Pancreas (tissue), 10 donors: ENCODE measurements at regions not wholly inside any gene's neighbourhood (a gene's known extent, or its start where the extent isn't known, plus 50 kb on each side); places are given as distances from the start of the nearest gene placed in this dataset.

Source experiments
- ATAC-seq, 4 donors: fragments of 200-7000 bp; cut with Tn5 transposase; one replicate each; pipeline versions ENCODE4 v1.8.0 to v1.9.1; 2020; ENCODE audit warnings: mild to moderate bottlenecking in 4 of 4, moderate library complexity in 4 of 4
- DNase-seq, 6 donors: peaks; one replicate each; pipeline ENCODE4 v3.0.0-alpha.2; 2020
- FAIRE-seq: peaks from 2 replicates; lab custom pipeline; 2012; peaks lifted over from hg19 to GRCh38; lab: Jason Lieb, UNC
- H3K27ac ChIP-seq, 4 donors: fragments of 200-600 bp; sonication (generic); 1 replicate in 3 of 4; 2 replicates in 1 of 4; pipeline versions ENCODE4 v1.5.0 to v1.8.0; 2020
- H3K27me3 ChIP-seq, 4 donors: fragments of 200-600 bp; one replicate each; pipeline ENCODE4 v1.8.0; 2021
- H3K36me3 ChIP-seq, 3 donors: fragments of 200-600 bp; sonication (generic) in 1 of 3; one replicate each; pipeline versions ENCODE4 v1.5.0 to v1.8.0; 2020 to 2021
- H3K4me1 ChIP-seq, 3 donors: fragments of 200-600 bp; one replicate each; pipeline ENCODE4 v1.8.0; 2021
- H3K4me3 ChIP-seq, 4 donors: fragments of 200-600 bp; sonication (generic) in 2 of 4; one replicate each; pipeline versions ENCODE4 v1.5.0 to v1.8.0; 2020 to 2021
- H3K9me3 ChIP-seq, 4 donors: fragments of 200-600 bp; one replicate each; pipeline ENCODE4 v1.8.0; 2021
- CTCF ChIP-seq, 4 donors: fragments of 200-600 bp; sonication (generic) in 3 of 4; IDR thresholded peaks; one replicate each; pipeline versions ENCODE4 v1.5.0 to v1.8.0; 2021; ENCODE audit warnings: antibody characterized with exemption in 4 of 4
- WGBS, 2 donors: extraction: QIAGEN DNeasy Blood & Tissue Kit; methylation state at CpG; one replicate each; pipeline ENCODE4 v1.1.7; 2013; 5-methylcytosine and 5-hydroxymethylcytosine counted together
- intact Hi-C, 3 donors: fragments of 100-400 bp; cut with DNase I; formaldehyde crosslinking; loops; one replicate each; pipeline versions ENCODE4 v1.11.1 to v1.14.2; 2022
- donor health status: healthy with polysubstance abuse.
- donor health status: DM: no; HTN: no; CAD: no; lungs with moderate emphysema.
- donor health status: DM: no; HTN: no; CAD: no.
- donor health status: control.
- donor health status: control.
- donor health status: Bipolar disorder and iron deficiency.
- donor health status: DM: yes; HTN: yes; CAD: no.
- donor health status: DM: no; HTN: no; CAD: no.
- donor health status: DM: no; HTN: no; CAD: no.
- donor health status: DM: yes; HTN: yes; CAD: no.

DNA sequence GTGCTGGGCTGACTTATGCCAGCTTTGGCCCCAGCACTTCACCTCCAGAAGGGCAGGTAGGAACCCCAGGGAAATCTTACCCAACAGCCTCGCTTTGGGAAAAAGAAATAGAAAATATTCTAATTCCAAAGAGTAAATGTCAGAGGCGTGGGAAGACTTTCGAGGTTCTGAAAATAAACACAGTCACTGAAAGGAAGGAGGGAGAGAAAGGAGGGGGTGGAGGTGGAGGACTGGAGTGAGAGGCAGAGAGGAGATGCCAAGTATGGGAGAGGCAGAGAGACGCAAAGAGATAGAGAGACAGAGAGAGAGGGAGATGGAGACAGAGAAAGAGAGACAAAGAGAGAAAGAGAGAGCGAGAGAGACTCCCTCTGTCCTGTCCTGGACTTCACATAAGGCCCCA is 395.0 kb downstream of the PTPRU start:
- no peak for ATAC-seq
- Histone ChIP-seq H3K9me3 (no peaks in the 10 kb centered on the region), H3K27ac (no peak overlapping the region), H3K4me3 (no peak overlapping the region), H3K4me1 (no peaks in the 10 kb centered on the region), H3K36me3 (no peaks in the 10 kb centered on the region), H3K27me3 (no peaks in the 10 kb centered on the region)
- DNase-seq: no peak
- no peak for FAIRE-seq
- intact Hi-C loops: no loop called here
- TF ChIP-seq CTCF (IDR thresholded peaks at IDR 0.05): no peak
- 69 to 73% methylated on average over 5 of the region's 5 CpGs for WGBS, 2 donors

GRCh38 chr1:29630756-29631155 is 394.4 kb downstream of the PTPRU start:
- Histone ChIP-seq H3K36me3 (no peaks in the 10 kb centered on the region), H3K27ac (no peak overlapping the region), H3K9me3 (no peaks in the 10 kb centered on the region), H3K4me1 (no peaks in the 10 kb centered on the region), H3K4me3 (no peak overlapping the region), H3K27me3 (no peaks in the 10 kb centered on the region)
- no peak for DNase-seq
- 98 to 100% methylated on average over 1 of the region's 1 CpG for WGBS, 2 donors
- no peak for TF ChIP-seq CTCF (IDR thresholded peaks at IDR 0.05)
- no peak for ATAC-seq
- intact Hi-C loops: no loop called here
- FAIRE-seq: no peak

- H3K4me3 ChIP-seq: no peak overlapping the region
- DNase-seq (no peak), ATAC-seq (no peak), FAIRE-seq (no peak)
- H3K4me1 ChIP-seq: no peaks in the 10 kb centered on the region
- H3K27me3 ChIP-seq: no peaks in the 10 kb centered on the region
- no peaks in the 10 kb centered on the region for H3K36me3 ChIP-seq
- no peak overlapping the region for H3K27ac ChIP-seq
- WGBS, 2 donors: 73 to 85% methylated on average over 7 to 8 of the region's 8 CpGs
- intact Hi-C loops: no loop called here
- no peak for TF ChIP-seq CTCF (IDR thresholded peaks at IDR 0.05)
- H3K9me3 ChIP-seq: no peaks in the 10 kb centered on the region
These were observed 393.6 kb downstream of the PTPRU start for GRCh38 chr1:29629814-29630516.

DNA sequence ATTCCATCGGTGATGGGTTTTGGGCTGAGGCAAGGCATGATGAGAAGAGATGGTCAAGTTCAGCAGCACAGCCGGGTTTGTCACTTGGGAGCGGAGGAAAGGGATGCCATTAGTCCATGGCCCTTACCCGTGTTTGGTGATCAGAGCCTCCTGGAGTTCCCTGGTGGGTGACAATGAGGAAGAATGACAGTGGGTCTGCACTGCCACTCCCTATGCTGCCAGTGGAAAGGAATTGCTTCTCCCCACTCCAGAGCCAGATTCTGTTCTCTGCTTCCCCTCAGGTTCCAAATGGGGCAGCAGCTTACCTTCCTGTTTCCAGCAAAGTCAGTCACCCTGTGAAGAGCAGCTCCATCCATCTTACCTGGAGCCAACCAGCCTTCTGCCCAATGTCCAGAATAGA is 393.1 kb downstream of the PTPRU start:
- no peaks in the 10 kb centered on the region for H3K36me3 ChIP-seq
- FAIRE-seq: no peak
- no peak for ATAC-seq
- H3K27ac ChIP-seq: no peak overlapping the region
- intact Hi-C loops: no loop called here
- H3K4me3 ChIP-seq: no peak overlapping the region
- no peak for TF ChIP-seq CTCF (IDR thresholded peaks at IDR 0.05)
- H3K4me1 ChIP-seq: no peaks in the 10 kb centered on the region
- no peaks in the 10 kb centered on the region for H3K27me3 ChIP-seq
- H3K9me3 ChIP-seq: no peaks in the 10 kb centered on the region
- DNase-seq: no peak
- WGBS, 2 donors: 45 to 80% methylated on average over 4 of the region's 4 CpGs

GRCh38 chr1:29628190-29628589 is 391.9 kb downstream of the PTPRU start:
- H3K27me3 ChIP-seq: no peaks in the 10 kb centered on the region
- ATAC-seq (no peak), DNase-seq (no peak), FAIRE-seq (no peak)
- WGBS, 2 donors: 82 to 94% methylated on average over 2 of the region's 2 CpGs
- no peaks in the 10 kb centered on the region for H3K9me3 ChIP-seq
- H3K4me1 ChIP-seq: no peaks in the 10 kb centered on the region
- no peaks in the 10 kb centered on the region for H3K36me3 ChIP-seq
- TF ChIP-seq CTCF (IDR thresholded peaks at IDR 0.05): no peak
- H3K27ac ChIP-seq: no peak overlapping the region
- intact Hi-C loops: no loop called here
- H3K4me3 ChIP-seq: no peak overlapping the region
